A673 (cell line): ENCODE measurements at regions not wholly inside any gene's neighbourhood (a gene's known extent, or its start where the extent isn't known, plus 50 kb on each side); places are given as distances from the start of the nearest gene placed in this dataset.

Experiments
- BruUV-seq: library from RNA; stranded (reverse); fragments of 400-500 nt; replicated peaks from 2 replicates; lab custom pipeline; 2021; lab: Mats Ljungman, UMichigan
- CTCF ChIA-PET: fragments of 300-600 bp; sonication (Branson Sonifier 250); formaldehyde crosslinking; loops from one replicate; lab custom pipeline; 2022; ENCODE audit warnings: antibody characterized with exemption; lab: Charles Lee
- POLR2A ChIA-PET: fragments of 300-600 bp; sonication (Branson Sonifier 250); formaldehyde crosslinking; loops from one replicate; lab custom pipeline; 2022; ENCODE audit warnings: antibody characterized with exemption; ENCODE audit not compliant: low non-redundant PET; lab: Charles Lee
- DNase-seq: peaks from one replicate; pipeline ENCODE4 v3.0.0-alpha.2; 2015; ENCODE audit warnings: low spot score
- H3K27ac ChIP-seq: fragments of 200-600 bp; sonication (generic); 2 replicates; pipeline ENCODE4 v1.5.1; 2016; ENCODE audit warnings: mixed run types, low read depth, mild to moderate bottlenecking, mixed read lengths, antibody characterized with exemption, low read length; ENCODE audit not compliant: poor library complexity, severe bottlenecking
- H3K27me3 ChIP-seq: fragments of 200-600 bp; sonication (generic); replicated peaks from 2 replicates; pipeline ENCODE4 v1.6.1; 2017; ENCODE audit warnings: mixed run types, low read depth, mild to moderate bottlenecking, mixed read lengths, antibody characterized with exemption, low read length; ENCODE audit not compliant: insufficient read depth, poor library complexity
- H3K36me3 ChIP-seq: fragments of 200-600 bp; sonication (generic); 2 replicates; pipeline ENCODE4 v1.6.1; 2016; ENCODE audit warnings: mixed run types, mild to moderate bottlenecking, mixed read lengths, antibody characterized with exemption, low read length; ENCODE audit not compliant: insufficient read depth, poor library complexity, severe bottlenecking
- H3K4me1 ChIP-seq: fragments of 200-600 bp; sonication (generic); 2 replicates; pipeline ENCODE4 v1.6.1; 2017; ENCODE audit warnings: mixed run types, mild to moderate bottlenecking, mixed read lengths, antibody characterized with exemption, low read length; ENCODE audit not compliant: insufficient read depth, poor library complexity, severe bottlenecking
- H3K4me3 ChIP-seq: fragments of 200-600 bp; sonication (generic); 2 replicates; pipeline ENCODE4 v1.5.1; 2016; ENCODE audit warnings: low read depth, mixed run types, mild to moderate bottlenecking, mixed read lengths, low read length; ENCODE audit not compliant: poor library complexity, severe bottlenecking
- H3K9me3 ChIP-seq: fragments of 200-600 bp; sonication (generic); 2 replicates; pipeline ENCODE4 v1.6.1; 2016; ENCODE audit warnings: mixed run types, low read depth, mild to moderate bottlenecking, mixed read lengths, antibody characterized with exemption, low read length; ENCODE audit not compliant: poor library complexity, severe bottlenecking
- CTCF ChIP-seq: fragments of 300-800, 200-600 bp; sonication (generic); conservative IDR thresholded peaks from 2 replicates; pipeline ENCODE4 v1.5.1; 2017; ENCODE audit warnings: low read depth, mild to moderate bottlenecking, antibody characterized with exemption, low read length, moderate library complexity, mixed read lengths
- EZH2 ChIP-seq: fragments of 200-600 bp; sonication (generic); IDR thresholded peaks from 2 replicates; pipeline ENCODE4 v1.6.1; 2017; ENCODE audit warnings: borderline replicate concordance, low read depth, mild to moderate bottlenecking, mixed read lengths, antibody characterized with exemption, low read length; ENCODE audit not compliant: poor library complexity, severe bottlenecking
- intact Hi-C: fragments of 100-400 bp; cut with micrococcal nuclease; formaldehyde crosslinking; loops from one replicate; pipeline ENCODE4 v1.10.0; 2022; ENCODE audit not compliant: unreplicated experiment

GRCh38 chr2:76406134-76406855 is 695.6 kb upstream of the GCFC2 start:
- CTCF ChIA-PET: no interaction called here
- H3K9me3 ChIP-seq: peaks cover 3% of the 10 kb centered on the region

GRCh38 chr2:76393356-76393755 is 682.6 kb upstream of the GCFC2 start:
- POLR2A ChIA-PET: no interaction called here
- TF ChIP-seq CTCF (no peak), EZH2 (no peak)
- H3K9me3 ChIP-seq: no peaks in the 10 kb centered on the region

More at GRCh38 chr2:76406134-76406855, 695.6 kb upstream of the GCFC2 start:
- no peak overlapping the region for H3K27ac ChIP-seq
- POLR2A ChIA-PET: no interaction called here
- H3K36me3 ChIP-seq: no peaks in the 10 kb centered on the region
- no peak for DNase-seq
- TF ChIP-seq CTCF: no peak
- intact Hi-C loops: no loop called here
- no peaks in the 10 kb centered on the region for H3K27me3 ChIP-seq
- no peaks in the 10 kb centered on the region for H3K4me1 ChIP-seq
- H3K4me3 ChIP-seq: no peak overlapping the region
- no TSS peak for BruUV-seq

GRCh38 chr2:76391678-76392077 is 681.0 kb upstream of the GCFC2 start:
- H3K9me3 ChIP-seq: no peaks in the 10 kb centered on the region
- ChIA-PET CTCF (no interaction called here), POLR2A (no interaction called here)
- no peak overlapping the region for H3K27ac ChIP-seq
- H3K36me3 ChIP-seq: no peaks in the 10 kb centered on the region
- no TSS peak for BruUV-seq
- intact Hi-C loops: no loop called here
- H3K4me3 ChIP-seq: no peak overlapping the region
- TF ChIP-seq EZH2: no peak
- TF ChIP-seq CTCF: no peak
- no peaks in the 10 kb centered on the region for H3K4me1 ChIP-seq
- no peaks in the 10 kb centered on the region for H3K27me3 ChIP-seq
- peak; percentile 40 for DNase-seq

More at GRCh38 chr2:76393356-76393755, 682.6 kb upstream of the GCFC2 start:
- H3K4me1 ChIP-seq: no peaks in the 10 kb centered on the region
- CTCF ChIA-PET: no interaction called here
- H3K36me3 ChIP-seq: no peaks in the 10 kb centered on the region
- no peak overlapping the region for H3K4me3 ChIP-seq
- H3K27me3 ChIP-seq: no peaks in the 10 kb centered on the region
- no TSS peak for BruUV-seq
- DNase-seq: no peak
- H3K27ac ChIP-seq: no peak overlapping the region
- intact Hi-C loops: no loop called here
